ENCODE measurements at regions not wholly inside any gene's neighbourhood (a gene's known extent, or its start where the extent isn't known, plus 50 kb on each side); places are given as distances from the start of the nearest gene placed in this dataset.

- no peak overlapping the region for H3K4me3 Mint-ChIP-seq
- H3K9me3 Mint-ChIP-seq: no peaks in the 10 kb centered on the region
- CTCF ChIA-PET: no interaction called here
- no peaks in the 10 kb centered on the region for H3K36me3 Mint-ChIP-seq
- 0 out of 2 replicates have a peak, but pooled peaks cover 2% of the 10 kb centered on the region for H3K4me1 Mint-ChIP-seq
- no peak for ATAC-seq
- H3K27ac Mint-ChIP-seq: no peak overlapping the region
- TF ChIP-seq USF2 (CRISPR knock-in tag; IDR thresholded peaks at IDR 0.05) (no peak), ZMAT4 (CRISPR knock-in tag; IDR thresholded peaks at IDR 0.05) (no peak), ZNF317 (CRISPR knock-in tag; IDR thresholded peaks at IDR 0.05; ENCODE audit: borderline replicate concordance, low read depth) (no peak), ATF6 (CRISPR knock-in tag; IDR thresholded peaks at IDR 0.05) (no peak), E2F1 (CRISPR knock-in tag; IDR thresholded peaks at IDR 0.05) (no peak), NFATC4 (CRISPR knock-in tag; IDR thresholded peaks at IDR 0.05) (no peak), NR3C1 (CRISPR knock-in tag; conservative IDR thresholded peaks at IDR 0.05; ENCODE audit: low read depth) (no peak), ESRRA (CRISPR knock-in tag; IDR thresholded peaks at IDR 0.05; ENCODE audit: borderline replicate concordance) (no peak)
- POLR2A ChIA-PET: no interaction called here
- H3K27me3 Mint-ChIP-seq (ENCODE audit: low read depth): no peaks in the 10 kb centered on the region
- no peak for DNase-seq (ENCODE audit: low spot score)
Measured at GRCh38 chrX:137286423-137286822, 252.6 kb upstream of the GPR101 start.

- TF ChIP-seq CREB1 (CRISPR knock-in tag; IDR thresholded peaks at IDR 0.05) (no peak), NFE2L1 (CRISPR knock-in tag; IDR thresholded peaks at IDR 0.05) (no peak), JAZF1 (CRISPR knock-in tag; IDR thresholded peaks at IDR 0.05) (no peak), PREB (CRISPR knock-in tag; IDR thresholded peaks at IDR 0.05; ENCODE audit: borderline replicate concordance) (no peak), NFYB (CRISPR knock-in tag; conservative IDR thresholded peaks at IDR 0.05; ENCODE audit: low read depth) (no peak), EMX1 (CRISPR knock-in tag; IDR thresholded peaks at IDR 0.05) (no peak), MXD4 (CRISPR knock-in tag; IDR thresholded peaks at IDR 0.05; ENCODE audit: borderline replicate concordance) (no peak), ZBTB21 (CRISPR knock-in tag; IDR thresholded peaks at IDR 0.05; ENCODE audit: borderline replicate concordance) (no peak), MYBL2 (CRISPR knock-in tag; IDR thresholded peaks at IDR 0.05) (no peak), HMGA2 (CRISPR knock-in tag; IDR thresholded peaks at IDR 0.05) (no peak), NFATC4 (CRISPR knock-in tag; IDR thresholded peaks at IDR 0.05) (no peak), TEAD1 (CRISPR knock-in tag; IDR thresholded peaks at IDR 0.05) (no peak), RELA (CRISPR knock-in tag; IDR thresholded peaks at IDR 0.05; ENCODE audit: borderline replicate concordance) (no peak), AR (CRISPR knock-in tag; IDR thresholded peaks at IDR 0.05) (no peak), MAX (CRISPR knock-in tag; IDR thresholded peaks at IDR 0.05) (no peak), ELF4 (CRISPR knock-in tag; IDR thresholded peaks at IDR 0.05; ENCODE audit: low read depth) (no peak)
Measured at GRCh38 chrX:137278825-137279224, 245.0 kb upstream of the GPR101 start.

More at GRCh38 chrX:137278825-137279224, 245.0 kb upstream of the GPR101 start:
- Mint-ChIP-seq H3K4me3 (no peak overlapping the region), H3K9me3 (no peaks in the 10 kb centered on the region), H3K27me3 (ENCODE audit: low read depth) (no peaks in the 10 kb centered on the region), H3K4me1 (0 out of 2 replicates have a peak, but pooled peaks cover 2% of the 10 kb centered on the region), H3K36me3 (no peaks in the 10 kb centered on the region), H3K27ac (no peak overlapping the region)
- ChIA-PET POLR2A (no interaction called here), CTCF (no interaction called here)
- no peak for DNase-seq (ENCODE audit: low spot score)
- ATAC-seq: no peak
